H1 (cell line): ENCODE measurements at regions not wholly inside any gene's neighbourhood (a gene's known extent, or its start where the extent isn't known, plus 50 kb on each side); places are given as distances from the start of the nearest gene placed in this dataset.

Experiments used
- CTCF ChIA-PET: fragments of 300-600 bp; sonication (Branson Sonifier 250); formaldehyde crosslinking; loops from one replicate; lab custom pipeline; 2021; ENCODE audit not compliant: partially characterized antibody; lab: Charles Lee
- POLR2A ChIA-PET: fragments of 300-600 bp; sonication (Branson Sonifier 250); formaldehyde crosslinking; loops from one replicate; lab custom pipeline; 2021; ENCODE audit warnings: inconsistent platforms; ENCODE audit not compliant: partially characterized antibody; lab: Charles Lee
- DNase-seq, 2 experiments: peaks; one replicate each; pipeline versions ENCODE4 v3.0.0 to v3.0.0-alpha.2; 2010 to 2022; ENCODE audit warnings: low spot score in 2 of 2, low read depth in 1 of 2, mixed read lengths in 1 of 2
- FAIRE-seq: peaks from 2 replicates; lab custom pipeline; 2011; peaks lifted over from hg19 to GRCh38; lab: Jason Lieb, UNC
- H2AFZ ChIP-seq: 2 replicates; pipeline ENCODE4 v1.8.1; 2012; ENCODE audit warnings: low read length, inconsistent platforms
- H2AK5ac ChIP-seq: 2 replicates; pipeline ENCODE4 v1.6.1; 2013; ENCODE audit warnings: low read depth, low read length
- H2BK120ac ChIP-seq: replicated peaks from 2 replicates; pipeline ENCODE3; 2013; ENCODE audit warnings: low read depth, low read length, inconsistent platforms
- H2BK12ac ChIP-seq: 2 replicates; pipeline ENCODE4 v1.6.1; 2013; ENCODE audit warnings: low read depth, low read length
- H2BK15ac ChIP-seq: 2 replicates; pipeline ENCODE4 v1.6.1; 2013; ENCODE audit warnings: low read length
- H2BK20ac ChIP-seq: 2 replicates; pipeline ENCODE4 v1.6.1; 2013; ENCODE audit warnings: low read length
- H2BK5ac ChIP-seq: 2 replicates; pipeline ENCODE4 v1.6.1; 2013; ENCODE audit warnings: low read depth, low read length
- H3K14ac ChIP-seq: 2 replicates; pipeline ENCODE4 v1.6.1; 2013; ENCODE audit warnings: inconsistent platforms; ENCODE audit not compliant: insufficient read length
- H3K18ac ChIP-seq: 2 replicates; pipeline ENCODE4 v1.6.1; 2013; ENCODE audit warnings: low read length; ENCODE audit errors: extremely low read depth
- H3K23ac ChIP-seq: 2 replicates; pipeline ENCODE4 v1.6.1; 2013; ENCODE audit warnings: inconsistent platforms; ENCODE audit not compliant: insufficient read length
- H3K23me2 ChIP-seq: 2 replicates; pipeline ENCODE4 v1.6.1; 2013; ENCODE audit warnings: low read depth, low read length
- H3K27ac ChIP-seq: 2 replicates; pipeline ENCODE4 v1.6.1; 2011; ENCODE audit warnings: low read depth, low read length, inconsistent platforms
- H3K27me3 ChIP-seq, 4 experiments: replicated peaks in 1 of 4; 1 replicate in 1 of 4; 2 replicates in 3 of 4; pipeline versions ENCODE4 v1.6.1 to v1.8.1; 2011 to 2013; ENCODE audit warnings: low read length in 3 of 4, mild to moderate bottlenecking in 3 of 4, inconsistent platforms in 2 of 4, mixed read lengths in 2 of 4, moderate library complexity in 1 of 4; ENCODE audit not compliant: control insufficient read depth in 3 of 4, insufficient read depth in 3 of 4; ENCODE audit errors: extremely low read depth in 1 of 4
- H3K36me3 ChIP-seq, 4 experiments: 2 replicates each; pipeline versions ENCODE4 v1.6.1 to v1.8.1; 2011 to 2013; ENCODE audit warnings: mild to moderate bottlenecking in 4 of 4, low read length in 3 of 4, moderate library complexity in 2 of 4, control low read depth in 1 of 4, inconsistent platforms in 1 of 4; ENCODE audit not compliant: insufficient read depth in 4 of 4, control insufficient read depth in 2 of 4
- H3K4ac ChIP-seq: replicated peaks from 2 replicates; pipeline ENCODE3; 2013; ENCODE audit warnings: low read length, low read depth, mixed read lengths, inconsistent platforms; ENCODE audit not compliant: insufficient read length
- H3K4me1 ChIP-seq, 4 experiments: replicated peaks in 1 of 4; 1 replicate in 1 of 4; 2 replicates in 3 of 4; pipeline versions ENCODE4 v1.6.1 to v1.8.1; 2011 to 2013; ENCODE audit warnings: low read length in 3 of 4, inconsistent platforms in 2 of 4, mixed read lengths in 1 of 4; ENCODE audit not compliant: insufficient read depth in 4 of 4, control insufficient read depth in 3 of 4
- H3K4me2 ChIP-seq, 2 experiments: 2 replicates each; pipeline versions ENCODE4 v1.6.1 to v1.8.1; 2011 to 2013; ENCODE audit warnings: low read depth in 2 of 2, low read length in 2 of 2, control low read depth in 1 of 2, inconsistent platforms in 1 of 2, mild to moderate bottlenecking in 1 of 2; ENCODE audit not compliant: insufficient read depth in 1 of 2
- H3K4me3 ChIP-seq, 4 experiments: fragments of 200-600, 300-600 bp in 1 of 4; sonication (generic), shearing (Covaris generic), sonication (Bioruptor Twin) in 1 of 4; 2 replicates each; pipeline versions ENCODE4 v1.5.1 to v1.8.1; 2011 to 2016; ENCODE audit warnings: low read length in 4 of 4, low read depth in 3 of 4, control low read depth in 2 of 4, inconsistent platforms in 2 of 4, mild to moderate bottlenecking in 2 of 4, mixed read lengths in 1 of 4, moderate library complexity in 1 of 4; ENCODE audit not compliant: insufficient read depth in 2 of 4; ENCODE audit errors: extremely low read depth in 1 of 4
- H3K56ac ChIP-seq: replicated peaks from 2 replicates; pipeline ENCODE3; 2013; ENCODE audit warnings: low read depth, mild to moderate bottlenecking, mixed read lengths, low read length, inconsistent platforms; ENCODE audit not compliant: insufficient read length
- H3K79me1 ChIP-seq: 2 replicates; pipeline ENCODE4 v1.6.1; 2013; ENCODE audit warnings: low read depth, low read length, control low read depth
- H3K79me2 ChIP-seq, 2 experiments: 2 replicates each; pipeline versions ENCODE4 v1.6.1 to v1.8.1; 2012 to 2013; ENCODE audit warnings: low read length in 2 of 2, mild to moderate bottlenecking in 2 of 2, inconsistent platforms in 1 of 2; ENCODE audit not compliant: insufficient read depth in 2 of 2, control insufficient read depth in 1 of 2
- H3K9ac ChIP-seq, 4 experiments: replicated peaks in 1 of 4; 1 replicate in 1 of 4; 2 replicates in 3 of 4; pipeline versions ENCODE4 v1.6.1 to v1.8.1; 2011 to 2013; ENCODE audit warnings: low read depth in 3 of 4, low read length in 3 of 4, control low read depth in 2 of 4, mild to moderate bottlenecking in 2 of 4, moderate library complexity in 2 of 4, inconsistent platforms in 1 of 4; ENCODE audit errors: extremely low read depth in 1 of 4
- H3K9me3 ChIP-seq, 2 experiments: 2 replicates each; pipeline versions ENCODE4 v1.6.1 to v1.8.1; 2012 to 2013; ENCODE audit warnings: mild to moderate bottlenecking in 2 of 2, moderate library complexity in 2 of 2, control low read depth in 1 of 2, inconsistent platforms in 1 of 2, low read depth in 1 of 2, low read length in 1 of 2, mixed read lengths in 1 of 2; ENCODE audit not compliant: insufficient read depth in 2 of 2
- H4K20me1 ChIP-seq, 2 experiments: replicated peaks in 1 of 2; 2 replicates each; pipeline versions ENCODE3 to v1.8.1; 2011 to 2013; ENCODE audit warnings: inconsistent platforms in 2 of 2, low read length in 2 of 2, mild to moderate bottlenecking in 1 of 2; ENCODE audit not compliant: insufficient read depth in 2 of 2, control insufficient read depth in 1 of 2
- H4K5ac ChIP-seq: 2 replicates; pipeline ENCODE4 v1.6.1; 2013; ENCODE audit warnings: low read length, low read depth, mixed read lengths, inconsistent platforms; ENCODE audit not compliant: insufficient read length
- H4K8ac ChIP-seq: 2 replicates; pipeline ENCODE4 v1.8.0; 2013; ENCODE audit warnings: mild to moderate bottlenecking, moderate library complexity, low read length, inconsistent platforms; ENCODE audit not compliant: insufficient read depth; ENCODE audit errors: extremely low read depth
- H4K91ac ChIP-seq: replicated peaks from 2 replicates; pipeline ENCODE3; 2013; ENCODE audit warnings: low read length, mixed read lengths, inconsistent platforms; ENCODE audit not compliant: insufficient read length
- ATF3 ChIP-seq: IDR thresholded peaks from 2 replicates; pipeline ENCODE4 v1.6.1; 2011; ENCODE audit warnings: low read depth, mild to moderate bottlenecking, low read length; ENCODE audit not compliant: insufficient read depth
- BRCA1 ChIP-seq: IDR thresholded peaks from 2 replicates; pipeline ENCODE4 v1.6.1; 2012; ENCODE audit warnings: low read depth, low read length, improper control_type of control experiment
- CTCF ChIP-seq, 3 experiments: IDR thresholded peaks; 1 replicate in 2 of 3; 2 replicates in 1 of 3; pipeline versions ENCODE4 v1.5.1 to v1.6.1; 2011; ENCODE audit warnings: low read length in 3 of 3, mild to moderate bottlenecking in 3 of 3, inconsistent platforms in 2 of 3, low read depth in 1 of 3, moderate library complexity in 1 of 3; ENCODE audit not compliant: insufficient read depth in 1 of 3; ENCODE audit errors: control extremely low read depth in 1 of 3
- E2F6 ChIP-seq: IDR thresholded peaks from 2 replicates; pipeline ENCODE4 v1.6.1; 2012; ENCODE audit warnings: inconsistent platforms
- POLR2A ChIP-seq, 2 experiments: IDR thresholded peaks; 1 replicate in 1 of 2; 2 replicates in 1 of 2; pipeline ENCODE4 v1.6.1; 2011; ENCODE audit warnings: low read depth in 2 of 2, low read length in 2 of 2, mild to moderate bottlenecking in 2 of 2; ENCODE audit errors: control extremely low read depth in 1 of 2
- SIN3A ChIP-seq, 2 experiments: IDR thresholded peaks in 1 of 2; conservative IDR thresholded peaks in 1 of 2; 2 replicates each; pipeline ENCODE4 v1.6.1; 2011 to 2012; ENCODE audit warnings: low read length in 2 of 2, improper control_type of control experiment in 1 of 2, low read depth in 1 of 2, mild to moderate bottlenecking in 1 of 2
- SIRT6 ChIP-seq: IDR thresholded peaks from one replicate; pipeline ENCODE4 v1.7.1; 2012; ENCODE audit warnings: low read length, inconsistent platforms
- SP1 ChIP-seq: IDR thresholded peaks from 2 replicates; pipeline ENCODE4 v1.6.1; 2011; ENCODE audit warnings: low read depth, low read length
- SP4 ChIP-seq: IDR thresholded peaks from 2 replicates; pipeline ENCODE4 v1.6.1; 2012; ENCODE audit warnings: low read length, inconsistent platforms
- SRF ChIP-seq: IDR thresholded peaks from 2 replicates; pipeline ENCODE4 v1.6.1; 2011; ENCODE audit warnings: mild to moderate bottlenecking, low read depth, low read length, moderate library complexity
- TBP ChIP-seq: IDR thresholded peaks from 2 replicates; pipeline ENCODE4 v1.6.1; 2011; ENCODE audit warnings: low read depth, low read length, improper control_type of control experiment
- YY1 ChIP-seq: IDR thresholded peaks from 2 replicates; pipeline ENCODE4 v1.6.1; 2011; ENCODE audit warnings: low read depth, mild to moderate bottlenecking, low read length
- WGBS, 2 experiments: shearing (Covaris generic) in 1 of 2; methylation state at CpG; one replicate each; pipeline versions ENCODE4 v1.1.6 to v1.1.7; 2013 to 2015; ENCODE audit warnings: low lambda C conversion rate in 2 of 2, mixed read lengths in 2 of 2, inconsistent platforms in 1 of 2, low coverage in 1 of 2, missing lambda C conversion rate in 1 of 2; ENCODE audit not compliant: insufficient replicate concordance in 2 of 2, insufficient coverage in 1 of 2, insufficient read length in 1 of 2; ENCODE audit errors: extremely low coverage in 1 of 2, missing lambda C conversion rate in 1 of 2; 5-methylcytosine and 5-hydroxymethylcytosine counted together

- DNase-seq: no peak
- Histone ChIP-seq H2BK12ac (no peak overlapping the region), H3K36me3 (no peaks in the 10 kb centered on the region), H2BK5ac (no peak overlapping the region), H3K23me2 (no peaks in the 10 kb centered on the region), H4K91ac (no peak overlapping the region), H3K9me3 (no peaks in the 10 kb centered on the region), H3K4me2 (no peak overlapping the region), H4K20me1 (no peaks in the 10 kb centered on the region), H3K4ac (no peak overlapping the region), H3K27ac (no peak overlapping the region), H2BK15ac (no peak overlapping the region), H3K9ac (no peak overlapping the region), H3K18ac (no peak overlapping the region), H2BK20ac (no peak overlapping the region), H2AK5ac (no peak overlapping the region), H3K27me3 (no peaks in the 10 kb centered on the region), H3K14ac (no peak overlapping the region), H4K8ac (no peak overlapping the region), H3K23ac (no peak overlapping the region), H3K56ac (no peak overlapping the region), H2BK120ac (no peak overlapping the region), H4K5ac (no peak overlapping the region), H2AFZ (peak overlapping the region; percentile 58; the same call in 1 of the 2 replicates), H3K4me3 (no peak overlapping the region), H3K79me2 (no peaks in the 10 kb centered on the region), H3K4me1 (peaks cover 0 to 4% (median 3%) of the 10 kb centered on the region in 4 experiments; a peak in 3 of 7 replicates), H3K79me1 (no peaks in the 10 kb centered on the region)
- ChIA-PET POLR2A (no interaction called here), CTCF (no interaction called here)
- FAIRE-seq: no peak
- WGBS, 2 experiments: 94% methylated on average over 2 of the region's 2 CpGs; no CpG with 5 or more reads in 1 of the 2 experiments
- TF ChIP-seq YY1: no peak
- no peak for TF ChIP-seq TBP
- no peak for TF ChIP-seq ATF3
- no peak for TF ChIP-seq SP4
- TF ChIP-seq SIRT6: no peak
- TF ChIP-seq E2F6: no peak
- no peak for TF ChIP-seq CTCF (IDR thresholded peaks at IDR 0.05; ENCODE audit: control extremely low read depth in 1 of 3, insufficient read depth in 1 of 3, low read depth in 1 of 3, low read length in 3 of 3)
- TF ChIP-seq BRCA1: no peak
- TF ChIP-seq SIN3A (conservative IDR thresholded peaks at IDR 0.05 in 1 of 2, IDR thresholded peaks at IDR 0.05 in 1 of 2; ENCODE audit: low read depth in 1 of 2, low read length in 2 of 2): no peak
- no peak for TF ChIP-seq POLR2A (IDR thresholded peaks at IDR 0.05; ENCODE audit: control extremely low read depth in 1 of 2, low read depth in 2 of 2, low read length in 2 of 2)
- no peak for TF ChIP-seq SP1
- TF ChIP-seq SRF: no peak
Observed at GRCh38 chr15:61685971-61686370, 374.3 kb downstream of the VPS13C start.
